B cell (primary cell): ENCODE measurements at regions not wholly inside any gene's neighbourhood (a gene's known extent, or its start where the extent isn't known, plus 50 kb on each side); places are given as distances from the start of the nearest gene placed in this dataset.

ENCODE experiments used
- ATAC-seq: fragments of 200-7000 bp; cut with Tn5 transposase; one replicate; pipeline ENCODE4 v1.10.0; 2021; ENCODE audit warnings: low read depth, mild to moderate bottlenecking, moderate number of reproducible peaks, moderate library complexity
- CTCF ChIA-PET: fragments of 350-600 bp; sonication (Branson Sonifier 250); formaldehyde crosslinking; loops from one replicate; lab custom pipeline; 2021; ENCODE audit warnings: antibody characterized with exemption, inconsistent platforms; lab: Charles Lee
- POLR2A ChIA-PET: fragments of 350-600 bp; sonication (Branson Sonifier 250); formaldehyde crosslinking; loops from one replicate; lab custom pipeline; 2021; ENCODE audit warnings: antibody characterized with exemption; lab: Charles Lee
- DNase-seq: peaks from one replicate; pipeline ENCODE4 v3.0.0; 2013
- H2AFZ ChIP-seq: 2 replicates; pipeline ENCODE4 v1.6.1; 2012; ENCODE audit warnings: mild to moderate bottlenecking, low read depth, low read length; ENCODE audit not compliant: insufficient read depth, poor library complexity, severe bottlenecking
- H3K27ac ChIP-seq, 2 donors: 1 replicate in 1 of 2; 2 replicates in 1 of 2; pipeline ENCODE4 v1.5.1; 2012 to 2013; ENCODE audit warnings: low read length in 2 of 2, mild to moderate bottlenecking in 2 of 2, moderate library complexity in 1 of 2
- H3K27me3 ChIP-seq, 4 experiments: fragments of 200-600 bp in 1 of 4; sonication (generic) in 1 of 4; replicated peaks in 1 of 4; 1 replicate in 2 of 4; 2 replicates in 2 of 4; pipeline versions ENCODE4 v1.6.1 to v1.7.0; 2013 to 2016; ENCODE audit warnings: low read length in 3 of 4, mild to moderate bottlenecking in 2 of 4, mixed read lengths in 1 of 4, moderate library complexity in 1 of 4; ENCODE audit not compliant: insufficient read depth in 4 of 4, control insufficient read depth in 3 of 4; ENCODE audit errors: control extremely low read depth in 1 of 4
- H3K36me3 ChIP-seq, 2 experiments: replicated peaks in 1 of 2; 1 replicate in 1 of 2; 2 replicates in 1 of 2; pipeline versions ENCODE4 v1.6.1 to v1.7.1; 2013; ENCODE audit warnings: low read length in 1 of 2; ENCODE audit not compliant: insufficient read depth in 2 of 2, control insufficient read depth in 1 of 2; ENCODE audit errors: control extremely low read depth in 1 of 2, extremely low read depth in 1 of 2
- H3K4me1 ChIP-seq, 2 donors: fragments of 200-600 bp in 1 of 2; sonication (generic) in 1 of 2; 1 replicate in 1 of 2; 2 replicates in 1 of 2; pipeline versions ENCODE4 v1.5.1 to v1.6.1; 2013 to 2017; ENCODE audit warnings: low read length in 2 of 2; ENCODE audit not compliant: control insufficient read depth in 2 of 2, insufficient read depth in 2 of 2
- H3K4me2 ChIP-seq: replicated peaks from 2 replicates; pipeline ENCODE3; 2012; ENCODE audit warnings: mild to moderate bottlenecking, low read depth, low read length; ENCODE audit not compliant: poor library complexity, severe bottlenecking
- H3K4me3 ChIP-seq, 5 experiments: fragments of 200-600 bp in 1 of 5; sonication (generic) in 1 of 5; 1 replicate in 3 of 5; 2 replicates in 2 of 5; pipeline versions ENCODE4 v1.5.1 to v1.7.0; 2011 to 2016; ENCODE audit warnings: low read length in 4 of 5, mild to moderate bottlenecking in 4 of 5, low read depth in 2 of 5, control low read depth in 1 of 5, moderate library complexity in 1 of 5; ENCODE audit not compliant: insufficient read depth in 1 of 5; ENCODE audit errors: control extremely low read depth in 1 of 5, extremely low read depth in 1 of 5
- H3K79me2 ChIP-seq: fragments of 200-600 bp; sonication (generic); one replicate; pipeline ENCODE4 v1.6.0; 2016; ENCODE audit warnings: low read length; ENCODE audit not compliant: control insufficient read depth, insufficient read depth
- H3K9ac ChIP-seq: fragments of 200-600 bp; sonication (generic); 2 replicates; pipeline ENCODE4 v1.6.1; 2017; ENCODE audit warnings: mild to moderate bottlenecking, low read length, moderate library complexity
- H3K9me3 ChIP-seq, 3 donors: one replicate each; pipeline versions ENCODE4 v1.6.1 to v1.7.1; 2013; ENCODE audit warnings: low read length in 2 of 3; ENCODE audit not compliant: control insufficient read depth in 2 of 3, insufficient read depth in 1 of 3; ENCODE audit errors: control extremely low read depth in 1 of 3
- H4K20me1 ChIP-seq: 2 replicates; pipeline ENCODE4 v1.6.0; 2012; ENCODE audit warnings: mild to moderate bottlenecking, low read length; ENCODE audit not compliant: insufficient read depth, control insufficient read depth, poor library complexity, severe bottlenecking
- H3K27ac Mint-ChIP-seq: one replicate; pipeline ENCODE4 v1.8.0; 2021; ENCODE audit warnings: mixed read lengths
- H3K27me3 Mint-ChIP-seq: one replicate; pipeline ENCODE4 v1.8.0; 2021; ENCODE audit warnings: mixed read lengths
- H3K4me1 Mint-ChIP-seq: one replicate; pipeline ENCODE4 v1.8.0; 2021; ENCODE audit warnings: mixed read lengths
- H3K4me3 Mint-ChIP-seq: one replicate; pipeline ENCODE4 v1.8.0; 2021; ENCODE audit warnings: mixed read lengths
- H3K9me3 Mint-ChIP-seq: one replicate; pipeline ENCODE4 v1.8.0; 2022; ENCODE audit warnings: mixed read lengths; ENCODE audit not compliant: insufficient read depth
- CTCF ChIP-seq: fragments of 200-600 bp; IDR thresholded peaks from one replicate; pipeline ENCODE4 v1.8.0; 2022; ENCODE audit warnings: antibody characterized with exemption, mild to moderate bottlenecking
- EZH2 ChIP-seq: IDR thresholded peaks from 2 replicates; pipeline ENCODE4 v1.6.1; 2012; ENCODE audit warnings: borderline replicate concordance, low read depth, mild to moderate bottlenecking, moderate library complexity, low read length; ENCODE audit not compliant: insufficient read depth, poor library complexity, severe bottlenecking
- WGBS: methylation state at CpG from one replicate; pipeline ENCODE4 v1.1.5; 2013; ENCODE audit warnings: missing lambda C conversion rate; ENCODE audit not compliant: insufficient coverage; 5-methylcytosine and 5-hydroxymethylcytosine counted together
- intact Hi-C: fragments of 100-400 bp; cut with micrococcal nuclease; formaldehyde crosslinking; loops from one replicate; pipeline ENCODE4 v1.10.0; 2022

- Mint-ChIP-seq H3K4me3 (no peak overlapping the region), H3K27me3 (peaks cover 29% of the 10 kb centered on the region), H3K4me1 (peaks cover 13% of the 10 kb centered on the region), H3K27ac (no peak overlapping the region), H3K9me3 (no peaks in the 10 kb centered on the region)
- no peaks in the 10 kb centered on the region for H3K9me3 ChIP-seq
- no peaks in the 10 kb centered on the region for H3K36me3 ChIP-seq
- WGBS: 57% methylated on average over 7 of the region's 8 CpGs
- DNase-seq: no peak
- H4K20me1 ChIP-seq: no peaks in the 10 kb centered on the region
- intact Hi-C loops: no loop called here
- ChIA-PET CTCF (no interaction called here), POLR2A (no interaction called here)
- TF ChIP-seq EZH2 (no peak), CTCF (no peak)
- H3K4me3 ChIP-seq: no peak overlapping the region
- peaks cover 12% of the 10 kb centered on the region in 2 donors for H3K4me1 ChIP-seq
- no peak overlapping the region for H3K27ac ChIP-seq
- H3K4me2 ChIP-seq: no peak overlapping the region
- peaks cover 0 to 13% (median 4%) of the 10 kb centered on the region in 4 experiments for H3K27me3 ChIP-seq
- no peaks in the 10 kb centered on the region for H3K79me2 ChIP-seq
- no peak overlapping the region for H3K9ac ChIP-seq
- no peak for ATAC-seq
- H2AFZ ChIP-seq: no peak overlapping the region
These were observed 180.5 kb downstream of the OPA1 start for GRCh38 chr3:193773266-193774220.

DNA sequence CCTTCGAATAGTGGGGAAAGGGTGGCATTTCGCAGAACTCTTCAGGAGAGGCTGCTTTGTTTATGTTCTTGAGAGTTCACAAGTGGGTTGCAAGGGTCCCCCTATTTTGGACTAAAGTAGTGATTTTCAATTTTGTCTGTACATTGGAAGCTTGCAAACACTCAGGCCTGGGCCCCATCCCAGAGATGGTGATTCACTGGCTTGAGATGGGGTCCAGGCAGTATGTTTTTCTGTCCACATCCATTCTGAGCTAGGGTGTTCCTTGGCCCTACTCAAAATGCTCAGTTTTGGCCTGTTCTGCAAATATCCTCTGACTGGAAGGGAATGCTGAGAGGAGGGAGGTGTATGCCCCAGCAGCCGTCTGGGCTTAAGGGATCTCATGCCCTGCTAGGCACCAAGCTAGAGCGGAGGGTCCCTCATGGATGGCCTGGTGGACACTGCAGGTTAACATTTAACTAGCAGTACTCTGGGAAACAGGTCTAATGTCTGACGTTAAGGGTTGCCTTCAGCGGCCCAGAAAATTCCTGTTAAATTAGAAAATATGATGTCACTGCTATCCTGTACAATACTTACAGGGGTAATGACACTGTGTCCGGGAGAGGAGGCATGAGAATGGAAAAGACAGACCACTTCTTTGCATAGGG, 181.4 kb downstream of the OPA1 start:
- Histone ChIP-seq H2AFZ (no peak overlapping the region), H3K4me3 (no peak overlapping the region), H3K4me2 (no peak overlapping the region), H4K20me1 (no peaks in the 10 kb centered on the region), H3K79me2 (no peaks in the 10 kb centered on the region), H3K27ac (no peak overlapping the region), H3K9ac (no peak overlapping the region), H3K36me3 (no peaks in the 10 kb centered on the region), H3K4me1 (peaks cover 12% of the 10 kb centered on the region in 2 donors), H3K27me3 (peaks cover 0 to 21% (median 12%) of the 10 kb centered on the region in 4 experiments), H3K9me3 (no peaks in the 10 kb centered on the region)
- 87% methylated on average over 3 of the region's 7 CpGs for WGBS
- Mint-ChIP-seq H3K9me3 (no peaks in the 10 kb centered on the region), H3K4me1 (peaks cover 13% of the 10 kb centered on the region), H3K27ac (no peak overlapping the region), H3K4me3 (no peak overlapping the region), H3K27me3 (peaks cover 37% of the 10 kb centered on the region)
- no peak for ATAC-seq
- ChIA-PET CTCF (no interaction called here), POLR2A (no interaction called here)
- DNase-seq: no peak
- intact Hi-C loops: no loop called here
- TF ChIP-seq CTCF: no peak
- TF ChIP-seq EZH2: no peak
